GM20431 (cell line): ENCODE measurements at regions not wholly inside any gene's neighbourhood (a gene's known extent, or its start where the extent isn't known, plus 50 kb on each side); places are given as distances from the start of the nearest gene placed in this dataset.
"Not testable (repeated sequence)": the region's sequence is repeated elsewhere in the genome, so short reads cannot be mapped to it uniquely, and the experiment has no call there.

Source experiments
- in situ Hi-C: fragments of 300-500 bp; cut with MseI, MboI; formaldehyde crosslinking; loops from one replicate; pipeline ENCODE4 v1.15.0; 2020; ENCODE audit warnings: low sequenced_read_pairs; ENCODE audit not compliant: unreplicated experiment

DNA sequence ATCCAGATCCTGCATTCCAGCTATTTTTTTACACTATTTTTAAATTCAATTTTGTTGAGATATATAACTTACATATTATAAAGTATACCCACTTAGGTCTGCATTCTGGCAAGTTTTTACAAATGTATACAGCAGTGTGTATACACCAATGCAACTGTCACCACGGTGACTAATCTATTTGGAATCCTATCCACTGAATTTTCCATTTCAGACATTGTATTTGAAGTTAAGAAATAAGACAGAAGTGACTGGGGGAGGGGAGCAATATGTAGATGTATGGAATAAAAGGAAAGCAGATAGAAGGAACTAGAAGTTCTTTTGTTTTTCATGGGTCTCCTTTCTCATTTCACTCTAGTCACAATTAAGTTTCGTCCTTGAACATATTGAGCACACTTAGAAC is 431.5 kb upstream of the CHRM3 start:
- in situ Hi-C loops, result no loop called here

DNA sequence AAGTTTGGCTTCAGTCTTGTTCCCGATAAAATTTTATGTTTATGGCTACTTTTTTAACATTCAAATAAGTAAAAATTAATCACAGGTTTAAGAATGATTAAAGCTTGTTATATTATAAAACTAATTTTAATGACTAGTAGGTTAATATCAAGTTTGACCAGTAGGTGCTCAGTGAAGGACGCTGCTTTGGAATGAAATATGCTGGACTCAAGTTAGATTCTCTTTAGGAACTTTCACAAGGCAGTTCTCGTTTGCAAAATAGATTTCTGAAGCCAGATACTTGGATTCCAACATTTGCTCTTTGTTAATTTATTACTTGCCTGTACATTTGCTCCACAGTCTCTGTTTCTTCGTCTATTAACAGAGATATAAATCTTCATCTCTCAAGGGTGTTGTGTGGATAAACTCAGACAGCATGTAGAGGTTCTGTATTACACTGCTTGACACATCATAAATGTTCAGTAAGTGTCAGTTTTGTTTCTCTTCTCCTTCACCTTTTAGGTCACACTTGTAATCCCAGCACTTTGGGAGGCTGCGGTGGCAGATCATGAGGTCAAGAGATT is 432.8 kb upstream of the CHRM3 start:
- in situ Hi-C loops, result no loop called here

DNA sequence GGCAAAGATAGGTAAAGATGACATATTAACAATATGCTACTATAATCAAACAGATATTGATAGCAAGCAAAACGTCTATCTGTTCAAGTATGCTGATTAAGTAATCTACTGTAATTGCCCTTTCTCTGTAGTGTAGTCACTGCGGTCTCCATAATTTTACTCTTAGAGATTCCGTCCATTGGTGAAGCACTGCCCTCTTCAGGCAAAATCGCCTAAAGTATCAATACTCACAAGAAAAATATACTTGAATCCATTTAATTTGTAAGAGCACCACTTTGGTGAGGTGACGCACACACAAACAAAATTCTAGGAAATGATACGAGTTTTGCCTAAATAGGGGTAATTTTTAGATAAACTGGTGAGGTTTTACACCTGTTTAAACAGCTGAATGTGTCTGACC is 434.6 kb upstream of the CHRM3 start:
- in situ Hi-C loops, result no loop called here

- in situ Hi-C loops, result no loop called here
Measured at GRCh38 chr1:238950784-238951183, 435.6 kb upstream of the CHRM3 start.

GRCh38 chr1:238950017-238950416 is 436.4 kb upstream of the CHRM3 start:
- in situ Hi-C loops, result no loop called here

DNA sequence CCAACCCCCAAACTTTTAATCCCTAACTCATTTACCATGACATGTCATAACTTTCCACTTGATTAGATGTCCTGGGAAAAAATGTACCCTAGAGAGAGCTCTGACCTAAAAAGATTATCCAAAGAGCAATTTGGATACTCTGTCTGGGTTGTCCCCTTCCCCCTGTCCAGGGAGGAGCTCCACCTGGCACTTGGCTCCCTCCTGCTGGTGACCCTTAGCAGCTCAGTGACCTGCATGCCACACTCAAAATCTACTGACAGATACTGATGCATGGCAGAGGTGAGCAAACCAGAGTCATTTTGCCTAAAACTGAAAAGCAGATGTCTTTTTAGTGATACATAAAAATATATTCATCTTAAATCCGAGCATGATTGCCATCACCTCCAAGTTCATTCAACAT is 442.3 kb upstream of the CHRM3 start:
- in situ Hi-C loops, result no loop called here

GRCh38 chr1:238927899-238928298 is 458.5 kb upstream of the CHRM3 start:
- in situ Hi-C loops, result no loop called here

DNA sequence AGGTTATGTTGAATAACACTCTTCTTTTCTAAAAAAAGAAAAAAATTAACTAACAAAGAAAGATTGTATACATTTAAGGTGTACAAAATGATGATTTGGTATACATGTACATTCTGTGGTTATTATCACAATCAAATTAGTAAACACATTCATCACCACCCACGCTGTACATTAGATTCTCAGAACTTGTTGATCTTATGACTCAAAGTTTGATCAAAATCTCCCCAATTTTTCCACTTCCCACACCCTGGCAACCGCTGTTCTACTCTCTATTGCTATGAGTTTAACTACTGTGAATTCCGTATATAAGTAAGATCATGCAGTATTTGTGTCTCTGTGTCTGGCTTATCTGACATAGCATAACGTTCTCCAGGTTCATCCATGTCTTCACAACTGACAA is 469.5 kb upstream of the CHRM3 start:
- in situ Hi-C loops, result no loop called here

DNA sequence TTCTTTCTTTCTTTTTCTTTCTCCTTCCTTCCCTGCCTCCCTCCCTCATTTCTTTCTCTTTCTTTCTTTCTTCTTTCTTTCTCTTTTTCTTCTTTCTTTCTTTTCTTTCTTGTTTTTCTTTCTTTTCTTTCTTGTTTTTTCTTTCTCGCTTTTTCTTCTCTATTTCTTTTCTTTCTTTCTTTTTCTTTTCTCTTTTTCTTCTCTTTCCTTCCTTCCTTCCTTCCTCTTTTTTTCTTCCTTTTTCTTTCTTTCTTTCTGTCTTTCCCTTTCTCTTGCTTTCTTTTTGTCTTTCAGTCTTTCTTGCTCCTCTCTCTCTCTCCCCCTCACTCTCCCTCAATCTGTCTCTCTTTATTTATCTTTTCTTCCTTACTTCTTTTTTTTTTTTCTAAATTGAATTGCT is 472.0 kb upstream of the CHRM3 start:
- in situ Hi-C loops, result no loop called here

DNA sequence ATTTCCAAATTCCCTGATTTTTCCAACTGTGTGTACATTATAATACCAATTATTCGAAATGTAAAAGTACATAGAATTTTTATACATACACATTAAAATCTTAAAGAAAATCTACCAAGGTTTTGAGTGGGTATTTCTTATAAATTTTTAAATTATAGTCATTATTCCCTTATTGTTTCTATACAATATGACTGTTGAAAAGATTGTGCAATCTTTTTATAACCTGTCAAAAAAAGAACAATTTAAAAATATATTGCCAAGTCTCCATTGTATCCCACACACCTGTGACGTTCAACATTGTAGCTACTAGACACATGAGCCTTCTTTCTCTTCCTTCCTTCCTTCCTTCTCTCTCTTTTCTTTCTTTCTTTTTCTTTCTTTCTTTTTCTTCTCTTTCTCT is 473.2 kb upstream of the CHRM3 start:
- in situ Hi-C loops, result no loop called here

DNA sequence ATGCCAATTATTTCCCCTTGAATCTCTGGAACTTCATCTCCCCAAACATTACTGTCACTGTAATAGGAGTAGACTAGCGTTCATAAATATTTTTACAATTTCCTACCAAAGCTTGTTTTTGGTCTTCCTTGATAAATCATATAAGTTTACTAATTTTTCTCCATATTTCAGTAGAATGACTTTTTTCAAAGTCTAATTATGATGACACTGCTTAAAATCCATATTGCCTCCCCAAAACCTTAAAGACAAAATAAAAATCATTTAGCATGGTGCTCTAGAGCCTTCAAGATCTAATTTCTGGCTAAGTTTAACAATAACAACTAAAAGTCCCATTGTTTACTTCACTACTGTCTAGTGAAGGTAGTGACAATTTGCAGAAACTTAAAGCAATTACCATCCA is 474.2 kb upstream of the CHRM3 start:
- in situ Hi-C loops, result no loop called here

DNA sequence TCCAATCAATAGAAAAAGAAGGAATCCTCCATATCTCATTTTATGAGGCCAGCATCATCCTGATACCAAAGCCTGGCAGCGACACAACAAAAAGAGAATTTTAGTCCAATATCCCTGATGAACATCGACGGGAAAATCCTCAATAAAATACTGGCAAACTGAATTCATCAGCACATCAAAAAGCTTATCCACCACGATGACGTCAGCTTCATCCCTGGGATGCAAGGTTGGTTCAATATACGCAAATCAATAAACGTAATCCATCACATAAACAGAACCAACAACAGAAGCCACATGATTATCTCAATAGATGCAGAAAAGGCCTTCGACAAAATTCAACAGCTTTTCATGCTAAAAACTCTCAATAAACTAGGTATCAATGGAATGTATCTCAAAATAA is 483.6 kb upstream of the CHRM3 start:
- in situ Hi-C loops, result not testable (repeated sequence)

DNA sequence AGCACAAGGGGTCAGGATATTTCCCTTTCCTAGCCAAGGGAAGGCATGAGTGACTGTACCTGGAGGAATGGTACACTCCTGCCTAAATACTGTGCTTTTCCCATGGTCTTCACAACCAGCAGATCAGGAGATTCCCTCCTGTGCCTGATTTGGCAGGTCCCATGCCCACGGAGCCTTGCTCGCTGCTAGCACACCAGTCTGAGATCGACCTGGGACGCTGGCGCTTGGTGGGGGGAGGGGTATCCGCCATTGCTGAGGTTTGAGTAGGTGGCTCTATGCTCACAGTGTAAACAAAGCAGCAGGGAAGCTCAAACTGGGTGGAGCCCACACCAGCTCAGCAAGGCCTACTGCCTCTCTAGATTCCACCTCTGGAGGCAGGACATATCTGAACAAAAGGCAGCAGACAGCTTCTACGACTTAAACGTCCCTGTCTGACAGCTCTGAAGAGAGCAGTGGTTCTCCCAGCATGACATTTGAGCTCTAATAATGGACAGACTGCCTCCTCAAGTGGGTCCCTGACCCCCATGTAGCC is 486.0 kb upstream of the CHRM3 start:
- in situ Hi-C loops, result no loop called here

- in situ Hi-C loops, result no loop called here
Measured at GRCh38 chr1:238898856-238899255, 487.5 kb upstream of the CHRM3 start.

GRCh38 chr1:238895911-238896310 is 490.5 kb upstream of the CHRM3 start:
- in situ Hi-C loops, result no loop called here

DNA sequence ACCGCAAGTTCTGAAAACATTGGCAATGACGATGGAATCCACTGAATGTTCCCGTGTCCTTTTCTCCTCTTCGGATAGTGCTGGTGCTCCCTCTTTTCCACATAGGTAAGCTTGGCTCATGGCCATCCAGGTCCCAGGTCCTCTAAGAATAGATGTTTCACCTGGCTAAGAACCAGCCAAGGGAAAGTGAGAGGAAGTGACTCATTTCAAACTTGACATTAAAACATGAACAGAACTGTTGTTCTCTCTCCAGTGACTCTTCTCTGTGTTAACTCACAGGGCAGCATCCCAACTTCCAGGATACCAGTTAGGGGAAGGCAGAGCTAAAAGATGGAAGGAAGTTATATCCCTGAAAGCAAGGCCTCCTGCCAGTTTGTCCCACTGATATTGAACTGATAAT is 493.8 kb upstream of the CHRM3 start:
- in situ Hi-C loops, result no loop called here

- in situ Hi-C loops, result no loop called here
Measured at GRCh38 chr1:238861342-238862066, 524.9 kb upstream of the CHRM3 start.

DNA sequence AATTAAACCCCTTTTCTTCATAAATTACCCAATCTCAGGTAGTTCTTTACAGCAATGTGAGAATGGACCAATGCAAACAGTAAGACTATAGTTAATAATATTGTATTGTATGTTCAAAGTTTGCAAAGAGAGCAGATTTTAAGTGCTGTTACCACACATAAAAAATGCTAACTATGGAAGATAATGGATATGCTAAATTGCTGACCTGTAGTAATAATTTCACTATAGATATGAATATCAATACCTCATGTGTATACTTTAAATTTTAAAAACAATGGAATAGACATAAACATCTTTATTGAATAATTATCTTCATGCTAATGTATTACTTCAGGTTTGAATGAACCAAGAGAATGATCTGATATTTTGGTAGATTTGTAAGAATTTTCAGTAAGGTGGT is 552.4 kb upstream of the CHRM3 start:
- in situ Hi-C loops, result no loop called here

- in situ Hi-C loops, result no loop called here
Measured at GRCh38 chr1:238832106-238832505, 554.3 kb upstream of the CHRM3 start.

DNA sequence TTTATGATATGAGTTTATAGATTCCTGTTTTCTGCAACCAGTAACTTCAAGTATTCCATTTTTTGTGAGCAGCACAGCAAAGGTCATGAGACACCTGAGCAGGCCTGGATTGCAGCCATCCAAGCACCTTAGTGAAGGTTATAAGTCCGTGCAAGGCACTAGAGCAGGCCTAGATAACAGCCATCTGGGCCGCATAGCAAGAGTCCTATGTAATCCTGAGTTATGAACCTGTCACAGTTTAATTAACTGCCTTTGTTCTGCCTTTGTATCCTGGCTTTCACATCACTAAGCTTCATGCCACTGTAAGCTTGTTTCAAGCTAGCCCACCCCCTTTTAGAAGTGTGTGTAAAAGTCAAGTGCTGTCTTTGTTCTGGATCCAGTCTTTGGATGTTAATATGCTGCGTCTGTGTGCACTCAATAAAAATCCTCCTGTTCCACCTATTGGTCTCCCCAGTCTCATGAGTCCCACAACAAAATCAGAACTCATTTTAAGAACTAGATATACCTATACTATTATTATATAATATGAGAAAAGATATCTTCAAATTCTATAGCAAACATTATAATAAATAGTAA is 556.2 kb upstream of the CHRM3 start:
- in situ Hi-C loops, result no loop called here

GRCh38 chr1:238826891-238827290 is 559.5 kb upstream of the CHRM3 start:
- in situ Hi-C loops, result no loop called here

DNA sequence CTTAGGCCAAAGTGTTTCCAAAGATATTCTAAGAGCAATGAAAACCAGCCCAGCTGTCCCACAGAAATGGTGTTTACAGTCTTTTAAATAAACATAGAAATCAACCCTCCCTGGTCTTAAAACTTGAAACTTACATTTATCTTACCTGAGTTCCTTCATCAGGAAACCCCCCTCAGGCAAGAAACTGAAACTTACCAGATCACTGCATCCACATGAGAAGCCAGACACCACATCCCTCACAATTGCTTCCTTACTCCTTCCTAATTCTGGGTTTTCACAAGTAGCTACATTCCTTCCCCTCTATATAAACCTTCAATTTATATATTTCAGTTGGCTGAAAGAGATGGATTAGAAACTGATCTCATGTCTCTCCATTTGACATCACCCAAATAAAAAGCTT is 563.0 kb upstream of the CHRM3 start:
- in situ Hi-C loops, result no loop called here
